Vagina (tissue), 2 donors: ENCODE measurements at regions not wholly inside any gene's neighbourhood (a gene's known extent, or its start where the extent isn't known, plus 50 kb on each side); places are given as distances from the start of the nearest gene placed in this dataset.

ENCODE experiments used
- DNase-seq, 2 donors: peaks; one replicate each; pipeline ENCODE4 v3.0.0-alpha.2; 2017; ENCODE audit errors: extremely low spot score in 2 of 2
- H3K27ac ChIP-seq: fragments of 200-600 bp; sonication (generic); one replicate; pipeline ENCODE4 v1.5.1; 2019
- H3K27me3 ChIP-seq: fragments of 200-600 bp; sonication (generic); one replicate; pipeline ENCODE4 v1.5.1; 2019
- H3K36me3 ChIP-seq, 2 donors: fragments of 200-600 bp; sonication (generic); one replicate each; pipeline ENCODE4 v1.5.1; 2017 to 2019
- H3K4me1 ChIP-seq: fragments of 200-600 bp; sonication (generic); one replicate; pipeline ENCODE4 v1.5.1; 2019
- H3K4me3 ChIP-seq, 2 donors: fragments of 200-600 bp; sonication (generic); 1 replicate in 1 of 2; 2 replicates in 1 of 2; pipeline ENCODE4 v1.5.1; 2016 to 2019
- H3K9me3 ChIP-seq: fragments of 200-600 bp; sonication (generic); one replicate; pipeline ENCODE4 v1.5.1; 2019
- CTCF ChIP-seq, 3 experiments: fragments of 450-650 bp in 2 of 3; fragments of 200-600 bp in 1 of 3; sonication (generic) in 1 of 3; IDR thresholded peaks; one replicate each; pipeline ENCODE4 v1.5.1; 2017 to 2019; ENCODE audit warnings: antibody characterized with exemption in 3 of 3, mild to moderate bottlenecking in 2 of 3, moderate library complexity in 2 of 3
- POLR2A ChIP-seq, 2 donors: fragments of 450-650 bp; IDR thresholded peaks; one replicate each; pipeline ENCODE4 v1.6.1; 2017; ENCODE audit warnings: antibody characterized with exemption in 2 of 2, mild to moderate bottlenecking in 2 of 2, moderate library complexity in 2 of 2
- POLR2AphosphoS5 ChIP-seq, 2 donors: sonication (generic); formaldehyde crosslinking; IDR thresholded peaks; one replicate each; pipeline ENCODE4 v1.9.0; 2017; ENCODE audit warnings: antibody characterized with exemption in 2 of 2, mild to moderate bottlenecking in 2 of 2, low read depth in 1 of 2; ENCODE audit not compliant: insufficient read depth in 1 of 2
- intact Hi-C: fragments of 100-400 bp; cut with DNase I; formaldehyde crosslinking; loops from one replicate; pipeline ENCODE4 v1.15.1; 2023

GRCh38 chr9:73871636-73872035 lies 625.5 kb upstream of the RORB start:
- Histone ChIP-seq H3K27ac (no peak overlapping the region), H3K9me3 (no peaks in the 10 kb centered on the region), H3K4me1 (no peaks in the 10 kb centered on the region), H3K27me3 (no peaks in the 10 kb centered on the region), H3K36me3 (no peaks in the 10 kb centered on the region), H3K4me3 (no peak overlapping the region)
- intact Hi-C loops: no loop called here
- TF ChIP-seq POLR2AphosphoS5 (IDR thresholded peaks at IDR 0.05; ENCODE audit: insufficient read depth in 1 of 2, low read depth in 1 of 2) (no peak), CTCF (IDR thresholded peaks at IDR 0.05) (no peak), POLR2A (IDR thresholded peaks at IDR 0.05) (no peak)
- no peak for DNase-seq

- Histone ChIP-seq H3K4me3 (no peak overlapping the region), H3K9me3 (no peaks in the 10 kb centered on the region), H3K27me3 (no peaks in the 10 kb centered on the region), H3K27ac (no peak overlapping the region), H3K36me3 (no peaks in the 10 kb centered on the region), H3K4me1 (no peaks in the 10 kb centered on the region)
- TF ChIP-seq POLR2AphosphoS5 (IDR thresholded peaks at IDR 0.05; ENCODE audit: insufficient read depth in 1 of 2, low read depth in 1 of 2): no peak
- no peak for TF ChIP-seq CTCF (IDR thresholded peaks at IDR 0.05)
- TF ChIP-seq POLR2A (IDR thresholded peaks at IDR 0.05): no peak
- intact Hi-C loops: no loop called here
- no peak for DNase-seq
Observed at GRCh38 chr9:73872701-73873100, 624.4 kb upstream of the RORB start.

- Histone ChIP-seq H3K27me3 (no peaks in the 10 kb centered on the region), H3K4me3 (no peak overlapping the region), H3K27ac (no peak overlapping the region), H3K4me1 (no peaks in the 10 kb centered on the region), H3K36me3 (no peaks in the 10 kb centered on the region), H3K9me3 (no peaks in the 10 kb centered on the region)
- DNase-seq: no peak
- no peak for TF ChIP-seq POLR2AphosphoS5 (IDR thresholded peaks at IDR 0.05; ENCODE audit: insufficient read depth in 1 of 2, low read depth in 1 of 2)
- intact Hi-C loops: no loop called here
Observed at GRCh38 chr9:73880101-73880500, 617.0 kb upstream of the RORB start.

GRCh38 chr9:73889023-73889422 lies 608.1 kb upstream of the RORB start:
- no peaks in the 10 kb centered on the region for H3K4me1 ChIP-seq
- no peak for TF ChIP-seq POLR2AphosphoS5 (IDR thresholded peaks at IDR 0.05; ENCODE audit: insufficient read depth in 1 of 2, low read depth in 1 of 2)
- no peaks in the 10 kb centered on the region for H3K36me3 ChIP-seq
- no peak overlapping the region for H3K4me3 ChIP-seq
- H3K27me3 ChIP-seq: no peaks in the 10 kb centered on the region
- H3K9me3 ChIP-seq: no peaks in the 10 kb centered on the region
- H3K27ac ChIP-seq: no peak overlapping the region
- no peak for DNase-seq
- intact Hi-C loops: no loop called here

- no peak overlapping the region for H3K4me3 ChIP-seq
- TF ChIP-seq CTCF (IDR thresholded peaks at IDR 0.05) (no peak), POLR2AphosphoS5 (IDR thresholded peaks at IDR 0.05; ENCODE audit: insufficient read depth in 1 of 2, low read depth in 1 of 2) (no peak), POLR2A (IDR thresholded peaks at IDR 0.05) (no peak)
- H3K36me3 ChIP-seq: no peaks in the 10 kb centered on the region
- H3K27me3 ChIP-seq: no peaks in the 10 kb centered on the region
- intact Hi-C loops: no loop called here
- no peak overlapping the region for H3K27ac ChIP-seq
- DNase-seq: no peak
- no peaks in the 10 kb centered on the region for H3K4me1 ChIP-seq
- H3K9me3 ChIP-seq: no peaks in the 10 kb centered on the region
Observed at GRCh38 chr9:73890685-73891277, 606.4 kb upstream of the RORB start.

GRCh38 chr9:73892335-73892734 lies 604.8 kb upstream of the RORB start:
- intact Hi-C loops: no loop called here

More at GRCh38 chr9:73892335-73892734, 604.8 kb upstream of the RORB start:
- Histone ChIP-seq H3K36me3 (no peaks in the 10 kb centered on the region), H3K9me3 (no peaks in the 10 kb centered on the region), H3K27ac (no peak overlapping the region), H3K4me1 (no peaks in the 10 kb centered on the region), H3K27me3 (no peaks in the 10 kb centered on the region), H3K4me3 (no peak overlapping the region)
- no peak for DNase-seq
- TF ChIP-seq CTCF (IDR thresholded peaks at IDR 0.05) (no peak), POLR2A (IDR thresholded peaks at IDR 0.05) (no peak), POLR2AphosphoS5 (IDR thresholded peaks at IDR 0.05; ENCODE audit: insufficient read depth in 1 of 2, low read depth in 1 of 2) (no peak)
